ENCODE measurements at regions not wholly inside any gene's neighbourhood (a gene's known extent, or its start where the extent isn't known, plus 50 kb on each side); places are given as distances from the start of the nearest gene placed in this dataset.
"Not testable (repeated sequence)": the region's sequence is repeated elsewhere in the genome, so short reads cannot be mapped to it uniquely, and the experiment has no call there.

DNA sequence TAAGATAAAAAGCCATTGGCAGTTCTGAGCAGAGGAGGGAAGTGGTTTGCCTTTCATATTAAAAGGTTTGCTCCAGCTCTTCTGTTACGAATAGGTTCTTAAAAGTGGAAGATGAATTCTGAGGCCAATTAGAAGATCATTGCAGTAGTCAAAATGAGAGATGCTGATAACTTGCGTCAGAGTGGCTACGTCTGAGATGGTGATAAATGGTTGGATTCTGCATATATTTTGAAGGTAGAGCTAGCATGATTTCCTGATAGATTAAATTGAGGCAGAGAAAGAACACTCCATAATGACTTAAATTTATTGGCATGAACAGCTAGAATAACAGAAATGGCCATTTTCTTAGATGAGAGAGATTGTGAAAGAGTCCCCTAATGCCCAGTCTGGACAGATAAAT is 652.6 kb downstream of the DACH1 start:
- no peak overlapping the region for H3K4me3 ChIP-seq
- H3K9me3 ChIP-seq, result no peaks in the 10 kb centered on the region
- no peak overlapping the region for H3K27ac ChIP-seq
- DNase-seq (ENCODE audit: low spot score in 2 of 2), result no peak
- TF ChIP-seq POLR2A (IDR thresholded peaks at IDR 0.05) (no peak), EP300 (IDR thresholded peaks at IDR 0.05) (no peak)
- TF ChIP-seq, protein P1, sequence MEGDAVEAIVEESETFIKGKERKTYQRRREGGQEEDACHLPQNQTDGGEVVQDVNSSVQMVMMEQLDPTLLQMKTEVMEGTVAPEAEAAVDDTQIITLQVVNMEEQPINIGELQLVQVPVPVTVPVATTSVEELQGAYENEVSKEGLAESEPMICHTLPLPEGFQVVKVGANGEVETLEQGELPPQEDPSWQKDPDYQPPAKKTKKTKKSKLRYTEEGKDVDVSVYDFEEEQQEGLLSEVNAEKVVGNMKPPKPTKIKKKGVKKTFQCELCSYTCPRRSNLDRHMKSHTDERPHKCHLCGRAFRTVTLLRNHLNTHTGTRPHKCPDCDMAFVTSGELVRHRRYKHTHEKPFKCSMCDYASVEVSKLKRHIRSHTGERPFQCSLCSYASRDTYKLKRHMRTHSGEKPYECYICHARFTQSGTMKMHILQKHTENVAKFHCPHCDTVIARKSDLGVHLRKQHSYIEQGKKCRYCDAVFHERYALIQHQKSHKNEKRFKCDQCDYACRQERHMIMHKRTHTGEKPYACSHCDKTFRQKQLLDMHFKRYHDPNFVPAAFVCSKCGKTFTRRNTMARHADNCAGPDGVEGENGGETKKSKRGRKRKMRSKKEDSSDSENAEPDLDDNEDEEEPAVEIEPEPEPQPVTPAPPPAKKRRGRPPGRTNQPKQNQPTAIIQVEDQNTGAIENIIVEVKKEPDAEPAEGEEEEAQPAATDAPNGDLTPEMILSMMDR (IDR thresholded peaks at IDR 0.05), result no peak
- no peaks in the 10 kb centered on the region for H3K36me3 ChIP-seq
- 87 to 89% methylated on average over 3 of the region's 3 CpGs for WGBS, 2 donors
- no peaks in the 10 kb centered on the region for H3K27me3 ChIP-seq
- H3K4me1 ChIP-seq, result peaks cover 0 to 11% (median 0%) of the 10 kb centered on the region in 4 donors

DNA sequence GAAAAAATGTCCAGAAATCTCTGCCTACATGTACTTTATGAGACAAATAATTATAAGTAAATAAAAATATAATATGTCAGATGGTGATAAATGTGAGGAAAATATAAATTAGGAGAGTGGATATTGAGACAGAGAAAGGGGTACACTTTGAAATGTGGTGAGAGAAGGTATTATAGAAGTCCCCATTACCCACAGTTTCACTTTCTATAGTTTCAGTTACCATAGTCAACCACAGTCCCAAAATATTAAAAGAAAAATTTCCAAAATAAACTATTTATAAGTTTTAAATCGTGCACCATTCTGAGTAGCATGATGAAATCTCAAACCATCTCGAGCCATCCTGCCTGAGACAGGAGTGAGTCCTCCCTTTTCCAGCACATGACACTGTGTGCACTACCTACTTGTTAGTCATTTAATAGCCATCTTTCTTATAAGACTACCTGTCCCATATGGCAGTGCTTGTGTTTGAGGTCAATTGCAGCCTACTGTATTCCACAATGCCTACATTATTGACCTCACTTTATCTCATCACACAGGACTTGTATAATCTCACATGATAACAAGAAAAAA is 653.7 kb downstream of the DACH1 start:
- Histone ChIP-seq H3K9me3 (no peaks in the 10 kb centered on the region), H3K4me3 (no peak overlapping the region), H3K27ac (no peak overlapping the region), H3K27me3 (no peaks in the 10 kb centered on the region), H3K36me3 (no peaks in the 10 kb centered on the region), H3K4me1 (peaks cover 0 to 11% (median 0%) of the 10 kb centered on the region in 4 donors)
- TF ChIP-seq EP300 (IDR thresholded peaks at IDR 0.05), result no peak
- TF ChIP-seq, protein P1 (IDR thresholded peaks at IDR 0.05), result no peak
- TF ChIP-seq POLR2A (IDR thresholded peaks at IDR 0.05), result no peak
- no peak for DNase-seq (ENCODE audit: low spot score in 2 of 2)
- 82 to 84% methylated on average over 2 of the region's 2 CpGs for WGBS, 2 donors

DNA sequence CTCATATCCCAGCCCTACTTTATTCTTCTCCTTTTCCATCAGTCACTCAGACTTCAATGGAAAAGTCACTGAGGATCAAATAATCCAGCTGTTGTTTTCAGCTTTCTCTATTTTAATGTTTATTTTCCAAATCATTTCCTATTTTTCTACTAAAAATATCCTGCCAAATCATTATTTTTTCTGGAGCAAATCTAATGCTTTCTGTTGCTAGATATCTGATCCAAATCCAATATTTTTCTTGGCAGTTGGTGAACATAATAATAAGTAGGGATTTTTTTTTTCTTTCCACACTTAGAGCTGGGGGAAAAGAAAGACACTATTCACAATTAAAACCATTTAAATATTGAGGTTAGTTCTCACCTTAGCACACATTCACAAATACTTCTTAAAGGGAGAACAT is 656.1 kb downstream of the DACH1 start:
- no peaks in the 10 kb centered on the region for H3K36me3 ChIP-seq
- TF ChIP-seq EP300 (IDR thresholded peaks at IDR 0.05) (no peak), POLR2A (IDR thresholded peaks at IDR 0.05) (no peak)
- TF ChIP-seq, protein P1 (IDR thresholded peaks at IDR 0.05), result no peak
- peaks cover 0 to 11% (median 0%) of the 10 kb centered on the region in 4 donors for H3K4me1 ChIP-seq
- H3K9me3 ChIP-seq, result no peaks in the 10 kb centered on the region
- DNase-seq (ENCODE audit: low spot score in 2 of 2), result no peak
- H3K27me3 ChIP-seq, result no peaks in the 10 kb centered on the region
- no peak overlapping the region for H3K27ac ChIP-seq
- no peak overlapping the region for H3K4me3 ChIP-seq

DNA sequence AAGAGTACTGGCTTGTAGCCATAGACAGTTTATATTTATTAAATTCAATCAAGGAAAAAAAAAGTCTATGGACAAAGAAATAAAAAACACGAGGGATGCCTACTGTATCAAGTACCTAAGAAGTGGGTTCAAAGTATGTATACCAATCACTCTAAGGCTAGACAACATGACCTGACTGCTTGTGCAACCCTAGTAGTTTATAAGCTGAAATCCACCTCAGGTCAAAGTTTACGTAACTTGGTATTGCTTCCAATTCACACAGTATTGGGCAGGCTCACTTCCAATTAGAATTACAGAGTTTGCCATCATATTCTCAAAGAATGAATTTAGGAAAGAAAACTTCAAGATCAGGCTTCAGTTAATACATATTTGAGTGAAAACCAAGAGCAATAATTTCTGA is 657.8 kb downstream of the DACH1 start:
- Histone ChIP-seq H3K27ac (no peak overlapping the region), H3K36me3 (no peaks in the 10 kb centered on the region), H3K27me3 (no peaks in the 10 kb centered on the region), H3K9me3 (no peaks in the 10 kb centered on the region), H3K4me1 (peaks cover 0 to 11% (median 0%) of the 10 kb centered on the region in 4 donors), H3K4me3 (no peak overlapping the region)
- 88 to 92% methylated on average over 2 of the region's 2 CpGs for WGBS, 2 donors
- TF ChIP-seq POLR2A (IDR thresholded peaks at IDR 0.05) (no peak), EP300 (IDR thresholded peaks at IDR 0.05) (no peak)
- TF ChIP-seq, protein P1 (IDR thresholded peaks at IDR 0.05), result no peak
- no peak for DNase-seq (ENCODE audit: low spot score in 2 of 2)

DNA sequence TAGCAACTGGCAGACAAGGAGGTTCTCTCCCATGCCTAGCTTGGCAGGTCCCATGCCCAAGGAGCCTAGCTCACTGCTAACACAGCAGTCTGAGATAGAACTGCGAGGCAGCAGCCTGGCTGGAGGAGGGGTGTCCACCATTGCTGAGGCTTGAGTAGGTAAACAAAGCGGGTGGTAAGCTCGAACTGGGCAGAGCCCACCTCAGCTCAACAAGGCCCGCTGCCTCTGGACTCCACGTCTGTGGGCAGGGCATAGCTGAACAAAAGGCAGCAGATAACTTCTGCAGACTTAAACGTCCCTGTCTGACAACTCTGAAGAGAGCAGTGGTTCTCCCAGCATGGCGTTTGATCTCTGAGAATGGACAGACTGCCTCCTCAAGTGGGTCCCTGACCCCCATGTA is 682.4 kb downstream of the DACH1 start:
- H3K9me3 ChIP-seq, result peaks cover 0 to 11% (median 0%) of the 10 kb centered on the region in 4 donors
- H3K36me3 ChIP-seq; H3K27ac ChIP-seq; H3K27me3 ChIP-seq; H3K4me3 ChIP-seq; DNase-seq (ENCODE audit: low spot score in 2 of 2); H3K4me1 ChIP-seq: not testable (repeated sequence)
- whole genome bisulfite sequencing, 2 donors, result 86 to 93% methylated on average over 7 of the region's 7 CpGs

DNA sequence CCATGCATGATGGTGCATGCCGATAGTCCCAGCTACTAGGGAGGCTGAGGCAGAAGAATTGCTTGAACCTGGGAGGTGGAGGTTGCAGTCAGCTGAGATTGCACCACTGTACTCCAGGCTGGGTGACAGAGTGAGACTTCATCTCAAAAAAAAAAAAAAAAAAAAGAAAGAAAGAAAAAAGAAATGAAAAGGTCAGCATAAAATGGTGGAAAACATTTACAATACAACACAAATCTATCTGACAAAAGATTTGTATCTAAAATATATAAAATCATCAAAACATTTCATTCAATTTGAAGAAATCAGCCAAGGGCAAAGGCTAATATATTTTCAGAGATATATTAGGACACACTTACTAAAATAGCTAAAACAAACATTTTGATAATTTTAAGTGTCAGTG is 683.7 kb downstream of the DACH1 start:
- H3K4me3 ChIP-seq; H3K36me3 ChIP-seq; DNase-seq (ENCODE audit: low spot score in 2 of 2); H3K4me1 ChIP-seq; H3K27me3 ChIP-seq; H3K27ac ChIP-seq: not testable (repeated sequence)
- WGBS, 2 donors, result 94 to 100% methylated on average over 1 of the region's 1 CpG
- H3K9me3 ChIP-seq, result peaks cover 0 to 11% (median 0%) of the 10 kb centered on the region in 4 donors

Measured in tibial nerve (tissue), 4 donors.